GM19351 (cell line): ENCODE measurements at regions not wholly inside any gene's neighbourhood (a gene's known extent, or its start where the extent isn't known, plus 50 kb on each side); places are given as distances from the start of the nearest gene placed in this dataset.
A peak's percentile ranks its signal among the peaks of the same experiment; 100 is the strongest.
"Not testable (repeated sequence)": the region's sequence is repeated elsewhere in the genome, so short reads cannot be mapped to it uniquely, and the experiment has no call there.

Experiments
- ATAC-seq: cut with Tn5 transposase; IDR thresholded peaks from one replicate; pipeline ENCODE4 v1.9.1; 2021; ENCODE audit warnings: mild to moderate bottlenecking, moderate library complexity; ENCODE audit not compliant: unreplicated experiment

DNA sequence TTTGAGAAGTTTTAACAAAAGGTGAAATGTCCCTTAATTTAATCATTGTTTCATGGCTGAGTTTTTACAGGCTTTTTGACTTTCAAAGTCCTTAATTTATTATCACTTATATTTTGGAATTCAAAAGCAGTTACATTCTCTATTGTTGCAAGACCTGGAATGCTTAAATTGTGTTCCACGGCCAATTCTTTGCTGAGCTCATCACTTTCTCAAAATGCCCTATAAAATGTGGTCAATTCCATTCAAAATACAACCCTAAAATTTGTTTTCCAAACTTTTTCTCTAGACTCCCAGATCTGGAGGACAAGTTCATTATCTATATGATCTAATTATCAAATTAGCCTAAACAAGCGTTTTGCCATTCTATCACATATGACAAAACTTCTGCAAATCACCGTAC lies 1051.2 kb downstream of the TDRD15 start:
- no peak for ATAC-seq

DNA sequence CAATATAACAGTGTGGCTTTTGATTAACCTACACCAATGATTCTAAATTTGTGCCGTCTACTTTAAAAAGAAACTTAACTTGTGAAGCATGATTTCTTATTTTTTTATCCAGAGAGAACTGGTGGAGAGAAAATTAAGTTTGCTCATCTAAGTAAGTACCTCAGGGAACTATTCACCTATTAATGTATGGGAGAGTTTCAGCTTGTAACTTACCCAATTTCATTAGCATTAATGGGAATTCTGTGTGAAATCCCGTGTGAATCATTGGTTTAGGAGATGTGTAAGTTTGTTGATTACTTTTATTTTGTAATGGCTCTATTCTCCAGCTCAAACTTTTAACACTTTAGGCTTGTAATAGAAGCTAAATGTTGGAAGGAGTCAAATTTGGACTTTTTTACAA lies 1061.5 kb downstream of the TDRD15 start:
- ATAC-seq: no peak

DNA sequence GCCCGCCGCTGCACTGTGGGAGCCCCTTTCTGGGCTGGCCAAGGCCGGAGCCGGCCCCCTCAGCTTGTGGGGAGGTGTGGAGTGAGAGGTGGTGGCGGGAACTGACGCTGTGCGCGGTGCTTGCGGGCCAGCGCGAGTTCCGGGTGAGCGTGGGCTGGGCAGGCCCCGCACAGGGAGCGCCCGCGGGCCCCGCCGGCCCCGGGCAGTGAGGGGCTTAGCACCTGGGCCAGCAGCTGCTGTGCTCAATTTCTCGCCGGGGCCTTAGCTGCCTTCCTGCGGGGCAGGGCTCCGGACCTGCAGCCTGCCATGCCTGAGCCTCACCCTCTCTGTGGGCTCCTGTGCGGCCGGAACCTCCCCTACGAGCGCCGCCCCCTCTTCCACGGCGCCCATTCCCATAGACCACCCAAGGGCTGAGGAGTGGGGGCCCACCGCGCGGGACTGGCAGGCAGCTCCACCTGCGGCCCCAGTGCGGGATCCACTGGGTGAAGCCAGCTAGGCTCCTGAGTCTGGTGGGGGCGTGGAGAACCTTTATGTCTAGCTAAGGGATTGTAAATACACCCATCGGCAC lies 1062.6 kb downstream of the TDRD15 start:
- ATAC-seq: not testable (repeated sequence)

DNA sequence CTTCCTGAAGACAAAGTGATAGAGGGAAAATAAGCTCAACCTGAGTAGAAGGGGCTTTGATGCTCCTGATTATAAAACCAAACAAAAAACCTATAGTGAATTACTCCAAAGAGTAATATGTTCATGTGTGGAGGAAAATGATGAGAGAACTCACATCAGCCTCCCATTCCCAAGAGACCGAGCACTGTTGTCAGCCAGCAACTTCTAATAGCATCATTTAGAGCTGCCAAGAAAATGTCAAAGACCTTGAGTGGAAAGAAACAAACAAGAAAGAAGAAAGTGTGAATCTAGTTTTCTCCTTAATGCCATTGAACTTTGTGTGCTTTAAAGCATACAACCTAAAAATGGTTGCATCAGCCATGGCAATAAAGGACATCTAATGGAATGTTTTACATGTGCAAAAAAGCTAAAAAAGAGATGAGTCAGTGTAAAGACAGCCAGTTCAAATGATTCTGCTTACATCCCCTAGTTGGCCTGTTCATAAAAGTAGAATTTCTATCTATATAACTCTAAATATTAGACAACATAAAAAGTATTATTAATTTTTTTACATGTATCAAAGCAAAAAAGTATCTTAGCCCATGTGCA lies 1066.2 kb downstream of the TDRD15 start:
- no peak for ATAC-seq

DNA sequence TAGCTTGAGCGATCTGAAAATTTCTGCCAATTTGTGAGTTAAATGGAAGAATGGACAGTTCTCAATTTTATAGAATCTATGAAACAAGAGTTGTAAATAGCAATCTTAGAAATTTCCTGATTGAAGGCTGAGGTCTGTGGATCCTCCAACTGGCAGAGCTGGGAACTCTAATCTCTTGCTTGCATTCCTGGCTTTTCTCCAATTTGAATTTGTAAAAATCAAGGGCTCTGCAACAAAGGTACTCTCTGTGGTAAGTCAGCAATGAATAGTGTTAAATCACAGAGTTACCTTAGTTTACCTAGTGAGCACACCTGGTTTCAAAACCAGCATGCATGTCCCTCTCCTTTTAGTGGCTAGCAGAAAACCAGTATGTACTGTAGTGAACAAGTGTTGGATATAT lies 1070.5 kb downstream of the TDRD15 start:
- ATAC-seq: no peak

DNA sequence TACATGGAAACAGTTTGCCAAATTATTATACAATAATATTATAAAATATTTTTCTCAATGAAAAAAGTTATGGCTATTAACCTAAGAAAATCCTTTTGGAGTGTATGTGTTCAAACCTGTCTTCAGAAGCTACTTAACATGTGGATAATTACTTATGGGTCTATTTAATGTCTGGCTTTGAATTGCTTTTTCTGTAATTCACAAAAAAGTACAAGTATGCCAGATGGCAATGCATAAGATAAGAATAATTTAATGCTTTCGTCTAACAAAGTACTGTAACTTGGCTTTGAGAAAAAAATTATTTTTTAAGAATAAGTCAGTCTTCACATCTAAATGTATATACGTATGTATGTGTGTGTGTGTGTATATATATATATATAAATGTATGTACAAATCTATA lies 1073.0 kb downstream of the TDRD15 start:
- ATAC-seq: no peak

DNA sequence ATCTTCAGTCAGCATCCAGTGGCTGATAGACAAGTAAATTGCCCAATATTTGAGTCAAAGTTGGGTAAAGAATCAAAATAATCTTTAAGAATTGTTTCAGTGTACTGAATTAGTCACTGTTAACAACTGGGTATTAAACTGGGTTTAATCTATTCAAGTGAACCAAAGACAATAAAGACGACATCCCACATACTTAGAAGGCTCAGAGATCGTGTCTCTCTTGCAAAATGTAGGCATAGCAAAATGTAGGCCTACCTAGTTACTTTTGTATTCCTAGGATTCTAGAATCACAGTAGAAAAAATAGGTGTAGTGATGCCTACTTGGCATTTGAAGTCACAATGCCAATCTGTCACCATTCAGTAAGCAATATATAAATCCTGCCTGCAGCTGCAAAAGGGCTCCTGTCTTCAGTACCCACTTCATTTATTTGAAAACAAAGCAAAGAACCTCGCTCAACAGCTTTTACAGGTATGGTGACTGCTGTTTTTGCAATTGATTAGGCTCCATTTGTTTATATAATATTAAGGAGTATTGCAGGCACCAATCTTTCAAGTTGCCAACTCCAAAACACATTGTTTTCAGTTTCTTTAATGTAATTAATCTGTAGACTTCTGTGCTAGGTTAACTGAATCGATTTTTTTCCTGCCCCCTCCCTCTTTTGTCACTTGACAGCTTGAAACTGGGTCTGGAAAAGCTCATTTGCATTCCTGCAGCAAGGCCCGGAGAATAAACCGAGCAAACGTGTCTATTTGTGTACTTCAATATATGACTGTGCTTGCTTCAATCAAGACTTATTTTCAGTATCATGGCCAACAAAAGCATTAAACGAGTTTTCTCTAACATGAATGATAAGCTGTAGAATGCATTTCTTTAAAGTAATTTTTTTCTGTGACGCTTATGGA lies 1074.9 kb downstream of the TDRD15 start:
- ATAC-seq: no peak

DNA sequence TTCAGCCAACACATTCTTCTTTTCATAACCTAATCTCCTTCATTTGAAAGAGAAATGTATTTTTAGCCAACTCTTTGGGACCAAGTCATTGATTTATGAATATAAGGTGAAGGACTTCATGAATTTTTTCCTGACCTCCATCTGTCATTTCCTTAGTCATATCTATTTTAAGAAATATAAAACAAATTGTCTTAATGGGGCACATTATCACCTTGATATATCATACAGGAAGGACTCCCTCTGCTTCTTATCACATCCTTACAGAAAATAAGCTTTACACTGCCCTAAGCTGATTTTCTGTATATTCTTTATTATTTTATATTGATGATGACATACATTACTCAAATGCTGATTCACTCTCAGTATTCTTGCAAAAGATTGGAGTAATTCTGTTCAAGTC lies 1076.2 kb downstream of the TDRD15 start:
- no peak for ATAC-seq

DNA sequence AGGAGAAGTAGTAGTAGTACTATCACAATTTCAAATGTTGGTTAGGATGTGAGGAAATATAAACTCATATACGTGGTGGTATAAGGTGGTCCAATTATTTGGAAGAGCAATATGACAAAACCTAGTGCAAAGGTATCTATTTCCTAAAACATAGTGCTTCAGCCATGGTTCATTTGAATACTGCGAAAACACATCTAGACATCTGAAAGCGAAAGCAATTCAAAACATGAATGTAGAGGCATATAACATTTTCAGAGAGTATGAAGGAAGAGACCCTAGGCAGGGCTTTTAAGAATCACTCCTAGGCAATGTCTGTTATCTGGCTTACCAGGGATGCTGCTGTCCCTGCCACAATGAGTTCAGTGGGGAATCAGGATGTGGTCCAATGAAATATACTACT lies 1085.8 kb downstream of the TDRD15 start:
- ATAC-seq: no peak

DNA sequence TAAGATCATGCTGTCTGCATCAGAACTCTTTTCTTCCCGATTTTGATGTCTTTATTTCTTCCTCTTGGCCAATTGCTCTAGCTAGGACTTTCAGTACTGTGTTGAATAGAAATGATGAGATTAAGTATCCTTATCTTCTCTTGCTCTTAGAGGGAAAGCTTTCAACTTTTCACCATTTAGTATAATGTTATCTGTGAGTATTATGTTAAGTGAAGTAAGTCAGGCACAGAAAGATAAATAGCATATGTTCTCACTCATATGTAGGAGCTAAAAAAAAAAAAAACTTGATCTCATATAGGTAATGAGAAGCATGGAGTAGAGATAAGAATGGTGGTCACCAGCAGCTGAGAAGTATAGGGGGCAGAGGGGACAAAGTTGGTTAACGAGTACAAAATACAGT lies 1089.5 kb downstream of the TDRD15 start:
- no peak for ATAC-seq

DNA sequence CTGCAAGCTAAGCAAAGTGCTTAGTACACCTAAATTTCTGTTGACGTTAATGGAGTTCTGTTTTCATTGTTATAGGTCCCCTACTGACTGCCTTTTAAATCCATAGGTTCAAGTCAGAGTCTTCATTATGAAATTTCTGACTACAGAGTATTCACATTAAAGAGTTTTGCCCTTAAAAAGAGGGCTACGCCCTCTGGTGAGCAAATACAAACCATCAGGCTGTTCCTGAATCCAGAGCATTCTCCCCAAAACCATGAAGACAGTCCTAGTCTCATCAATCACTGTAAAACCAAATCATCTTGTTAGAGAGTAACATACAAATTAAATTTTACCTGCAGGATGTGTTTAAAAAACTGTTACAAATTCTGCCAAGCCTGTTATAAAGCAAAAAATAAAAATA lies 1091.7 kb downstream of the TDRD15 start:
- no peak for ATAC-seq

DNA sequence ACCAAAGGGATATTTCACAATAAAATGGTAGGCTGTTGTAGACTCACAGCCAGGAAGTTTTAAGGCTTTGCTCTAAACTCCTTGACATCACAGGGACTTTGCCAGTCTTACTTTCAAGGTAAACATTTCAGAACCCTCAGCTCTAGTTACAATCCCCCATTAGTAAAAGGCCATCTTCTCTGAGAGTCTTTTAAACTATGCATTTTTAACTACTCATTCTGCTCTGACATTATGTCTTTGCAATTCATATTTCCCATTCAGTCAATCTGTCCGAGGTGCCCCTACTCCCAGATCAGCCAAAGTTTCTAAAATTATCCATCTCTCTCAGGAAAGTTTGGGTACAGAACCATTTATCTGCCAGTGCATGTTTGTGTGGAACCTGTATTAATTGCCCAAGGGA lies 1094.1 kb downstream of the TDRD15 start:
- no peak for ATAC-seq

DNA sequence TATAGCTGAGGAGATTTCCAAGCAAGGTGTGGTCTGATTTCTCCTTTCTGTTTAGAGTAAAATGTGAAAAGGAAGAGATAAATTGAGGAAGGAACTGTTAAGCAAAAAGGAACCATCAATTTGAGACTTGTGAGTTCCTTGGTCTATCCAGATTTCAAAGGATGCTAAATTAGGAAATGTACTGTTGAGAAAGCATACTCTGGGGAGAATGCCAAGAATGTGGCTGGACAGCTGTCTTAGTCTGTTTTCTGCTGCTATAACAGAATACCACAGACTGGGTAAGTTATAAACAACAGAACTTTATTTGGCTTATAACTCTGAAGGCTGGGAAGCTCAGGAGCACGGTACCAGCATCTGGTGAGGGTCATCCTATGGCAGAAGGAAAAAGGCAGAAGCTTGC lies 1097.2 kb downstream of the TDRD15 start:
- ATAC-seq: no peak

DNA sequence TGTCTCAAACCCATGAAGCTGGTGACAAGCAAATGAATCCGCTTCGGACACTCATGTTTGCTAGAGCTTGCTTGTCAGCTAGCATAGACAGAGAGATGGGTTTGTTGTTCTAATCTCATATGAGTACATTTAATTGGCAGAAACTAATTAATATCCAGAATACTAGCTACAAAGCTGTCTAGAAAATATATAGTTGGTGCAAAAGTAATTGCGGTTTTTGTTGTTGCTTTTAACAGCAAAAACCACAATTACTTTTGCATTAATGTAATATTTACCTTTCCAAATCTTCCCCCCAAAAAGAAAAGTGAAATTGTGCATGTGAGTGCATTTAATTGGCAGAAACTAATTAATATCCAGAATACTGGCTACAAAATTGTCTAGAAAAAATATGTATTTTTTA lies 1115.2 kb downstream of the TDRD15 start:
- no peak for ATAC-seq

DNA sequence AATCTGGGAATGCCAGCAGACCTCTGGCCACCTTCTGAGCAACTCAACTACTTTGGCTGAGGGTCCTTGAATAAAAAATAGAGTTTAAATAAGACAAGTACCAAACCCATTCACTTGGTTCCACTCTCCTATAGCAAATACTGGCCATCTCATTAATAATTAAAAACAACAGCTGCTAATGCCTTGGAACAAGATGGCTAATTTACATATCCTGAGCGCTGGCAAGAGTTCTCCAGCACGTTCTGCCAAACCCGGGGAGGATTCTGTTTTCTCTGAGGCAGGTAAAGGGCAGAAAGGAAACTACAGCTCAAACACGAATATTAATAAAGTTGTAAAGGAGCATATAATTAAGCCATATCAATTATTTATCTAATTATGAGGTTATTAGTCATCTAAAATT lies 1123.7 kb downstream of the TDRD15 start:
- ATAC-seq: no peak

DNA sequence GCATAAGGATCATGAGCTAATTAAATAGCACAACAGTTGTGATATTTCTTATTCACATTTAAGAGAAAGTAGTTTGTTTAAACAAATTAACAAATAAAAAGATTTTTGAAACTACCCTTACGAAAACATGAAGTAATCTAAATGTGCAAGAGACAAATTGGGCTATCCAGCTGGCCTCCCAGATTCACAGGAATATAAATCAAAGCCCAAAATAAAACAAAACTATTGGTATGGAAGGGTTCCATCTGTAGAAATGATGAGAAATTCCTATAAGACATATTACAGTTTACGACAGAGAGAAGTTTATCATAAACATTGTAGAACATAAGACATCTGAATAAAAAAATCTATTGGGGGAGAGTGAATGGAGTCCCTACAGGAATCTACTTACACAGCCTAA lies 1125.1 kb downstream of the TDRD15 start:
- no peak for ATAC-seq

DNA sequence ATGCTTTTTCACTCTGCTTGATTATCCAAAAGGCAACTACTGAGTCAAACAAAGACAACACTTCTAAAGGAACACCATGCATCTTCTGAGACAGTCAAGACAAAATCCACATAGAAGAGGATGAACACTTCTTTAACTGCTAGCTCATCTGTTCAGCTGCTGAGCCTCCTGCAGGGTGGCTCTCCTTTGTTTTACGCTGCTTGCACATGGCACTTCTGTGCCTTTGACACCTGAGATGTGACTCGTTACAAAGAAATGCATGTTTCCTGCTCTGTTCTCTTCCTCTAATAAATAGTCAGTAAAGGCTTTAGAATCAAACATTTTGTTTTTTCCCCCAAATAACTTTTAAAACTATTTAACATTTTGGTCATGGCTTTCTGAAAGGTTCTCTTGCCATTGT lies 1129.4 kb downstream of the TDRD15 start:
- ATAC-seq: no peak

DNA sequence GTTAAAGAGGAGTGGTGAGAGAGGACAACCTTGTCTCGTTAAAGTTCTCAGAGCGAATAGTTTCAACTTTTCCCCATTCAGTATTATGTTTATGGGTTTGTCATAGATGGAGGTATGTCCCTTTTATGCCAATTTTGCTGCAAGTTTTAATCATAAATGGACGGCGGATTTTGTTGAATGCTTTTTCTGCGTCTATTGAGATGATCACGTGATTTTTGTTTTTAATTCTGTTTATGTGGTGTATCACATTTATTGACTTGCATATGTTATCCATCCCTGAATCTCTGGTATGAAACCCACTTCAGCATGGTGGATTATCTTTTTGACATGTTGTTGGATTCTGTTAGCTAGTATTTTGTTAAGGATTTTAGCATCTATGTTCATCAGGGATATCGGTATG lies 1123.8 kb upstream of the KLHL29 start:
- no peak for ATAC-seq

DNA sequence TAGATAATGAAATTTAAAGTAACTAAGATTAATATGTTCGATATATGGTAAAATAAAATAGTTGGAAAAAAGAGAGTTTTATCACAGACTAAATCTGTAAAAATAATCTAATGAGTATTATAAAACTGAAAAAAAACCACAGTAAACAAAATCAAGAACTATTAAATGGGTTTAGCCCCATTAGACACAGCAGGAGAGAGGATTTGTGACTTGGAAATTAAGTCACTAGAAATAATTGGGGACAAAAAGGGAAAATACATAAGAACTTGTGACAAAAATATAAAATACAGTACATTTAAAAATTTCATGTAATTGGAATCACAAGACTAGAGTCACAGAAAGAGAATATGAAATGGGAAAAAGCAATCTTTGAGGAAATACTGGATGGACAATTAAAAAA lies 1114.6 kb upstream of the KLHL29 start:
- ATAC-seq: no peak

DNA sequence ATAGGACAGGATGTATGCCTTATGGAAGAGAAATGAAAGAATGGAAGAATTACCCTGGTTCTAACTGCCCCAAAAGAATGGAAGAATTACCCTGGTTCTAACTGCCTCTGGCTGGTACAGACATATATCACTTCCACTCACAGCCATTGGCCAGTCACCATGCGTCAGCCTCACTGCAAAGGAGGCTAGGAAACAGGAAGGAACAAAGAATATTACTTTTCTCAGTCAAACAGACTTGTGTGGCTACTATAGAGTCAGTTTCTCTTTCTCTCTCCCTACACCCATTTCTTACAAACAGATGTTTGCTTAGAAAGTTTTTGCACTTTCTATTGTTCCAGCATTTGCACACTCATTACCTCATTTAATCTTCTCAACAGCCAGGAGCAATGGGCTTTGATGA lies 1111.1 kb upstream of the KLHL29 start:
- no peak for ATAC-seq

DNA sequence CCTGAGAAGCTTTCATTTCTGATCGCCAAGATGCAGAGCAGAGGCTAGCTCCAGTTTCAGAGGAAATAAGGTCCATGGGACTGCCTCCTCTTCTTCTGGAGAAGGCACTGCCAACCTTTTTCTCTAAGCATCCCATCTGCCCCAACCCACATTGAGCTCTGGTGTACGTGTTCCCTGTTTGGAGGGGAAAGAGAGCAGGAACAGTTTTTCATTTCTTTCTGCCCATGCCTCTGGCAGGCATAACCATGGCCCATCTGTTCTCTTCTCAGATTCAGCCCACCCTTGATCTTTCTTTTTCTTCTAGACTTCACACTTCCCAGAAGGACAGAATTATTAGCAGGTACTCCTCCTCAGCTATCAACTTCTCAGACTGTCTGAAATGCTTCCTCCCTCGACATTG lies 1110.3 kb upstream of the KLHL29 start:
- no peak for ATAC-seq

DNA sequence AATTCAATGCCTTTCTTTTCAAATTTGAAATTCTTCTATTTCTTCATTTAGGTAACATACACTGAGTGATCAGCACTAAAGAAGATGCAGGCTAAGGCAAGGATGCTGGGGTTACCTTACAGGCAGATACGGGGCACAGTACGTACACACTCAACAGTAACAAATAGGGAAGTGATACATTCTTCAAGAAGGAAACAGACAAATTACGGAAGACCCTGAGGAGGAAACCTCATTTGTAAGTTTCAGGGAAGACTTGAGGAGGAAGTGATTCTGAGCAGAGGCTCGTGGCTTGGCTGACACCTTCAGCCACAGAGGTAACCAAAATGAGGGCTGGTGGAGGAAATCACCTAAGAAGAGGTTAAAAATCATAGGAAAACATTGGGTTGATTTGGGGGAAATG lies 1108.3 kb upstream of the KLHL29 start:
- ATAC-seq: peak; percentile 72
